ENCODE measurements at regions not wholly inside any gene's neighbourhood (a gene's known extent, or its start where the extent isn't known, plus 50 kb on each side); places are given as distances from the start of the nearest gene placed in this dataset.

DNA sequence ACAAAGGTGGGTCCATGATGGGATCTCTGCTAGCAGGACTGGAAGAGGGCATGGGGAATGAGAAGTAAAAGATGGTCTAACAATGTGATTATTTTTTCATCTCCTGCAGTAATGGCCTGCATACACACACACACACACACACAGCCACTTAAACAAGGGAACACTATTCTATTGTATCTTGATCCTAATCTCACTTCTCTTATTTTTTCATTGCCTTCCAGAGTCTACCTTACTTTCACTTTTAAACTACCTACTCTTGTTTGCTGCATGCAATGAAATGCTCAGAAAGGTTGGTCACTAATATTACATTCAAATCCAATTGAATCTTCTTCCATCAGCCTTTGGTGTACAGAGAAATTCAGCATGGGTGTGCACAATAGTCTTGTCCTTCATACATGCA is 853.8 kb downstream of the IGSF11 start:
- no peak for TF ChIP-seq EZH2phosphoT487 (IDR thresholded peaks at IDR 0.05; ENCODE audit: borderline replicate concordance, low read length)
- TF ChIP-seq CTCF (conservative IDR thresholded peaks at IDR 0.05; ENCODE audit: low read depth, low read length), result no peak

All from PC-3 (cell line).